ENCODE measurements at regions not wholly inside any gene's neighbourhood (a gene's known extent, or its start where the extent isn't known, plus 50 kb on each side); places are given as distances from the start of the nearest gene placed in this dataset.
A peak's percentile ranks its signal among the peaks of the same experiment; 100 is the strongest.
"Not testable (repeated sequence)": the region's sequence is repeated elsewhere in the genome, so short reads cannot be mapped to it uniquely, and the experiment has no call there.

DNA sequence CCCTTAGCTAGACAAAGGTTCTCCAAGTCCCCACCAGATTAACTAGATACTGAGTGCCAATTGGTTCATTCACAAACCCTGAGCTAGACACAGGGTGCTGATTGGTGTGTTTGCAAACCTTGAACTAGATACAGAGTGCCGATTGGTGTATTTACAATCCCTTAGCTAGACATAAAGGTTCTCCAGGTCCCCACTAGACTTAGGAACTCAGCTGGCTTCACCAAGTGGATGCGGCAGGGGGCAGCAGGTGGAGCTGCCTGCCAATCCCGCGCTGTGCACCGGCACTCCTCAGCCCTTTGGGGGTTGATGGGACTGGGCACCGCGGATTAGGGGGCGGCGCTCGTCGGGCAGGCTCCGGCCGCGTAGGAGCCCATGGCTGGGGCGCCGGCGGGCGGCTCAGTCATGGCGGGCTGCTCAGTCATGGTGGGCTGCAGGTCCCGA is 157.6 kb downstream of the KLRB1 start:
- H2AFZ ChIP-seq (ENCODE audit: low read depth, low read length); H3K4me3 ChIP-seq (ENCODE audit: low read length); H3K27ac ChIP-seq (ENCODE audit: low read length): not testable (repeated sequence)

DNA sequence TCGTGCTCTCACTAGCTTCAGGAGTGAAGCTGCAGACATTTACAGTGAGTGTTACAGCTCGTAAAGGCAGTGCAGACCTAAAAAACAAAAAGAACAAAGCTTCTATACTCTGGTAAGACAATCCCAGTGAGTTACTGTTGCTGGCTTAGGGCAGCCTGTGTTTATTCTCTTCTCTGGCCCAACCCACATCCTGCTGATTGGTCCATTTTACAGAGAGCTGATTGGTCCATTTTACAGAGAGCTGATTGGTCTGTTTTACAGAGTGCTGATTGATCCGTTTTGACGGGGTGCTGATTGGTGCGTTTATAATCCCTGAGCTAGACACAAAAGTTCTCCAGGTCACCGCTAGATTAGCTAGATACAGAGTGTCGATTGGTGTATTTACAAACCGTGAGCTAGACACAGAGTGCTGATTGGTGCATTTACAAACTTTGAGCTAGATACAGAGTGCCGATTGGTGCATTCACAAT is 158.0 kb downstream of the KLRB1 start:
- peak overlapping the region; percentile 96; the same call in 1 of the 2 replicates for H3K4me3 ChIP-seq (ENCODE audit: low read length)
- H2AFZ ChIP-seq (ENCODE audit: low read depth, low read length); H3K27ac ChIP-seq (ENCODE audit: low read length); H3K9me3 ChIP-seq (ENCODE audit: insufficient read depth, low read length); H3K36me3 ChIP-seq (replicated peaks; ENCODE audit: low read depth, low read length); H3K9ac ChIP-seq (ENCODE audit: low read length); H3K27me3 ChIP-seq (ENCODE audit: low read depth, low read length); H4K20me1 ChIP-seq (ENCODE audit: insufficient read depth, low read length); H3K4me1 ChIP-seq (ENCODE audit: low read length): not testable (repeated sequence)
- peak overlapping the region; percentile 85; the same call in 1 of the 2 replicates for H3K4me2 ChIP-seq (ENCODE audit: low read length)
- peaks cover 37% of the 10 kb centered on the region for H3K79me2 ChIP-seq (ENCODE audit: low read length)

More for the DNA sequence above, 157.6 kb downstream of the KLRB1 start:
- H3K27me3 ChIP-seq (ENCODE audit: low read depth, low read length); H3K36me3 ChIP-seq (replicated peaks; ENCODE audit: low read depth, low read length); H3K9ac ChIP-seq (ENCODE audit: low read length); H3K9me3 ChIP-seq (ENCODE audit: insufficient read depth, low read length); H3K4me1 ChIP-seq (ENCODE audit: low read length); H3K4me2 ChIP-seq (ENCODE audit: low read length); H4K20me1 ChIP-seq (ENCODE audit: insufficient read depth, low read length): not testable (repeated sequence)
- H3K79me2 ChIP-seq (ENCODE audit: low read length) = peaks cover 33% of the 10 kb centered on the region

- no peaks in the 10 kb centered on the region for H3K9me3 ChIP-seq (ENCODE audit: insufficient read depth, low read length)
- peaks cover 41% of the 10 kb centered on the region for H3K79me2 ChIP-seq (ENCODE audit: low read length)
- no peaks in the 10 kb centered on the region for H3K27me3 ChIP-seq (ENCODE audit: low read depth, low read length)
- H3K4me2 ChIP-seq (ENCODE audit: low read length) = peak overlapping the region; percentile 85
- H3K27ac ChIP-seq (ENCODE audit: low read length) = no peak overlapping the region
- TF ChIP-seq, protein P1, sequence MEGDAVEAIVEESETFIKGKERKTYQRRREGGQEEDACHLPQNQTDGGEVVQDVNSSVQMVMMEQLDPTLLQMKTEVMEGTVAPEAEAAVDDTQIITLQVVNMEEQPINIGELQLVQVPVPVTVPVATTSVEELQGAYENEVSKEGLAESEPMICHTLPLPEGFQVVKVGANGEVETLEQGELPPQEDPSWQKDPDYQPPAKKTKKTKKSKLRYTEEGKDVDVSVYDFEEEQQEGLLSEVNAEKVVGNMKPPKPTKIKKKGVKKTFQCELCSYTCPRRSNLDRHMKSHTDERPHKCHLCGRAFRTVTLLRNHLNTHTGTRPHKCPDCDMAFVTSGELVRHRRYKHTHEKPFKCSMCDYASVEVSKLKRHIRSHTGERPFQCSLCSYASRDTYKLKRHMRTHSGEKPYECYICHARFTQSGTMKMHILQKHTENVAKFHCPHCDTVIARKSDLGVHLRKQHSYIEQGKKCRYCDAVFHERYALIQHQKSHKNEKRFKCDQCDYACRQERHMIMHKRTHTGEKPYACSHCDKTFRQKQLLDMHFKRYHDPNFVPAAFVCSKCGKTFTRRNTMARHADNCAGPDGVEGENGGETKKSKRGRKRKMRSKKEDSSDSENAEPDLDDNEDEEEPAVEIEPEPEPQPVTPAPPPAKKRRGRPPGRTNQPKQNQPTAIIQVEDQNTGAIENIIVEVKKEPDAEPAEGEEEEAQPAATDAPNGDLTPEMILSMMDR (IDR thresholded peaks at IDR 0.05; ENCODE audit: low read depth, low read length) = no peak
- TF ChIP-seq EZH2phosphoT487 (IDR thresholded peaks at IDR 0.05; ENCODE audit: low read depth) = no peak
- no peak overlapping the region for H2AFZ ChIP-seq (ENCODE audit: low read depth, low read length)
- H3K4me3 ChIP-seq (ENCODE audit: low read length) = peak overlapping the region; percentile 96
- H3K36me3 ChIP-seq (replicated peaks; ENCODE audit: low read depth, low read length) = no peaks in the 10 kb centered on the region
- peaks cover 9% of the 10 kb centered on the region for H3K4me1 ChIP-seq (ENCODE audit: low read length)
- H3K9ac ChIP-seq (ENCODE audit: low read length) = peak overlapping the region; percentile 77; the same call in 1 of the 2 replicates
- no peaks in the 10 kb centered on the region for H4K20me1 ChIP-seq (ENCODE audit: insufficient read depth, low read length)
These were observed 158.5 kb downstream of the KLRB1 start for GRCh38 chr12:9449181-9449580.

- Histone ChIP-seq H3K4me2 (ENCODE audit: low read length) (peak overlapping the region; percentile 85), H3K9ac (ENCODE audit: low read length) (peak overlapping the region; percentile 77), H3K27ac (ENCODE audit: low read length) (peak overlapping the region; percentile 79), H3K79me2 (ENCODE audit: low read length) (peaks cover 41% of the 10 kb centered on the region), H3K4me3 (ENCODE audit: low read length) (peak overlapping the region; percentile 96)
- not testable (repeated sequence) for H3K27me3 ChIP-seq (ENCODE audit: low read depth, low read length); H4K20me1 ChIP-seq (ENCODE audit: insufficient read depth, low read length); H3K36me3 ChIP-seq (replicated peaks; ENCODE audit: low read depth, low read length); H3K9me3 ChIP-seq (ENCODE audit: insufficient read depth, low read length); H3K4me1 ChIP-seq (ENCODE audit: low read length); H2AFZ ChIP-seq (ENCODE audit: low read depth, low read length)
These were observed 159.1 kb downstream of the KLRB1 start for GRCh38 chr12:9448648-9449047.

DNA sequence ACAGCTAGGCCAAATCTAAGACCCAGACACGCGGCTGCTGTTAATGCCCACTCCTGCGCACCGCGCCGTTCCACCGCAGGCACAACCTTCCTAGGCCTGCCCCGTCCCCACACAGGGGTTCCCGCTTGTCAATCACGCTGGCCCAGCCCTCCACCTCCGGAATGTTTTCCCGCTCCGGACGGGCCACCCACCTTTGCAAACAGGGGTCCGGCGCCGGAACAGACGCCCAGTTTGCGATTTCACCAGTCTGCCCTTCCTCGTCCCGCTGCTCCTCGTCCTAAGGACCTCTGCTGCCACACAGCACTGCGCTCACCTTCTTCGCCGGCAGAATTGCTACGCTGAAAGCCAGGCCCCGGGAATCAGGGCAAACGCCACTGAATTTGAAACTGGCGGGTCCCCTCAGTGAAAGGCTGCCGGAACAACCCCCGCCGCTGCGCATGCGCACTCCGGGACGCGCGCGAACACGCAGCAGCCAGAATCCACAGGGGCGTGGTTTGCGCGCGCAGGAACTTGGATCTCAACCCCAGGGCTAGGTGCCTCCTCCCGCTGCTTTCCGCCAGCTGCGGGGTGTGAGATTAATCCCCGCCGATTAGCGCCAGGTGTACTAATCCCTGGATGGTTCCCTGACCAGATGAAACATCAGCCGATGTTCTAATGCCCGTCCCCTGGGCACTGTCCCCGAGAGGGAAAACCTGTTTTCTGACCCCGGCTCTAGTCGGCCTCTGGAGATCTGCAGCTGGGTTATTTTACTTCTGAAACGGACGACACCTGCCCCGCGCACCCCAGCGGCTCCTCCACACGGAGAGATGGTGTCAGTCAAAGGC is 159.7 kb downstream of the KLRB1 start:
- H3K4me1 ChIP-seq (ENCODE audit: low read length); H3K36me3 ChIP-seq (replicated peaks; ENCODE audit: low read depth, low read length); H4K20me1 ChIP-seq (ENCODE audit: insufficient read depth, low read length); H3K27me3 ChIP-seq (ENCODE audit: low read depth, low read length); H3K9me3 ChIP-seq (ENCODE audit: insufficient read depth, low read length): not testable (repeated sequence)
- Histone ChIP-seq H3K4me3 (ENCODE audit: low read length) (peak overlapping the region; percentile 96), H2AFZ (ENCODE audit: low read depth, low read length) (peak overlapping the region; percentile 86; the same call in 1 of the 2 replicates), H3K4me2 (ENCODE audit: low read length) (peak overlapping the region; percentile 85), H3K27ac (ENCODE audit: low read length) (peak overlapping the region; percentile 79), H3K9ac (ENCODE audit: low read length) (peak overlapping the region; percentile 77), H3K79me2 (ENCODE audit: low read length) (peaks cover 41% of the 10 kb centered on the region)

DNA sequence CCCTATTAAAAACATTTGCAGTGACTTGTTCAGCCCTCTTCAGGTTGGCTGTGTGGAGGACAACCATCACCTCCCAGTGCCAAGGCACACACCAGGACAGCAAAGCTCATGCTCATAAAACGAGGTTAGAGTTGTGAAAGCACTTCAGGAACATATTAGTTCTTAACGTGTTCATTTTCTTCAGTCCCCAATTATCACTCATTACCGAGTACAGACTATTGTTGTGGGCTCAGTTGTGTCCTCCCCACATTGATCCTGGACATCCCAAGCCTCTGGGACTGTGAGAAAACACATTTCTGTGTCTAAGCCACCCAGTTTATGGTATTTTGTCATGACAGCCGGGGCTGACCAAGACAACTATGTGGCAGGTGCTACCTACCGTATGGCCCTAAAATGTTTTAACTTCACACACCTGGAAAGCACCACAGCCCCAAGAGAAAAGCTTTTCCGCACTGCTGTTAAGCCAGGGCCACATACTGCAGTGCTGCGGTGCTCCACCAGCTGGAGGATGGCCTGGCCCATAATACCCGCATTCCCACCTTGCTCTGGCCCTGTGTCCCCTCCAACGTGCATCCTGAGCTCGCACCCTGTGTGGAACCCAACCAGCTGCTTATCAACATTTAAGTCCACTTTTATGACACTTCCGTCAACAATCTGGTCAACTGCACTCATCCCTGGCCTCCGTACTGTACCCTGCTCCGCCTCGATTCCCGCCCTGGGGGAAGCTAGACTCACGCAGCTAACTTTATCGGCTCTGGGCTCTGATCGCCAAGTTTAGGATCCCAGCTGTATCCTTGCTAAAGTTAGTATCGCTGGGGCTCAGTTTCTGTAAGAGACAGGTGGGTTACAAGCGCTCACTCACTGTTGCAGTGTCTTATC is 160.6 kb downstream of the KLRB1 start:
- not testable (repeated sequence) for H4K20me1 ChIP-seq (ENCODE audit: insufficient read depth, low read length); H2AFZ ChIP-seq (ENCODE audit: low read depth, low read length); H3K9me3 ChIP-seq (ENCODE audit: insufficient read depth, low read length); H3K36me3 ChIP-seq (replicated peaks; ENCODE audit: low read depth, low read length); H3K27me3 ChIP-seq (ENCODE audit: low read depth, low read length)
- peaks cover 13% of the 10 kb centered on the region for H3K4me1 ChIP-seq (ENCODE audit: low read length)
- H3K4me2 ChIP-seq (ENCODE audit: low read length) = peak overlapping the region; percentile 82
- peaks cover 45% of the 10 kb centered on the region for H3K79me2 ChIP-seq (ENCODE audit: low read length)
- peak overlapping the region; percentile 77; the same call in 1 of the 2 replicates for H3K9ac ChIP-seq (ENCODE audit: low read length)
- peak overlapping the region; percentile 96 for H3K4me3 ChIP-seq (ENCODE audit: low read length)
- peak overlapping the region; percentile 79 for H3K27ac ChIP-seq (ENCODE audit: low read length)

DNA sequence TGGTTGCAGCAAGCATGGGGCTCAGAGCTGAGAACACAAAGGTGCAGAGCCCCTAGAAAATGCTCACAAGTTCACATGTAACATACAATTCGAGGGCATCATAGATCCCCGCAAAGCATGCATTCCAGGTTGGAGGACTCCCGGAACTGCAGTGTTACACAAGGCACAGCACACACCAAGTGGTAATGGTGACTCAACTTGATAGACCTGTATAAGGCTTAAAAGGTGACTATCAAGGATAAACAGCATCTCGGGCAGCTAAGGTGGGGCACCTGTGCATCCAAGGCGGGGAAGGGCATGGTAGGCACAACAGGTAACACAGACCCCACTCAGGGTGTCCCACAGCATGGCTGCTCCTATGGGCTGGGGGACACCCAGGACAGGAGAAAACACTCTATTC is 167.3 kb downstream of the KLRB1 start:
- not testable (repeated sequence) for H3K27me3 ChIP-seq (ENCODE audit: low read depth, low read length); H3K4me1 ChIP-seq (ENCODE audit: low read length); H4K20me1 ChIP-seq (ENCODE audit: insufficient read depth, low read length); H3K4me3 ChIP-seq (ENCODE audit: low read length); H3K27ac ChIP-seq (ENCODE audit: low read length); H3K36me3 ChIP-seq (replicated peaks; ENCODE audit: low read depth, low read length); H3K9me3 ChIP-seq (ENCODE audit: insufficient read depth, low read length); H3K4me2 ChIP-seq (ENCODE audit: low read length); H2AFZ ChIP-seq (ENCODE audit: low read depth, low read length); H3K9ac ChIP-seq (ENCODE audit: low read length)
- peaks cover 12% of the 10 kb centered on the region for H3K79me2 ChIP-seq (ENCODE audit: low read length)

DNA sequence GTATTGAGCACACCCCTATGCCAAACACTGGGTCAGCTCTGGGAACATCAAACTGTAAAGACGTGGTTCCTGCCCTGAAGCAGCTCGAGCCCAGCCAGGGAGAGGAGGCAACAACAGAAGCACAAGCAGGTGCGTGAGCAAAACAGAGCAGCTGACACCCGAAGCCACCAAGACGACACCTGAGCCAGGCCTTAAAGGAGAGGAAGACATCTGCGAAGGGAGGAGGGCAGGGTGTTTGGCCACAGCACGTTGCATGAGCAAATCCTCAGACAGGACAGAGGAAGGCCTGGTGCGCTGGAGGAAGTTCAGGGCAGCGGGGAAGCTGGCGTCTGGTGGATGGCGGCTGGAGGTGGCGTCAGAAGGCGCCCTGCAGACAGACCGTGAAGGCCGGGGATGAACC is 172.0 kb downstream of the KLRB1 start:
- not testable (repeated sequence) for H3K27me3 ChIP-seq (ENCODE audit: low read depth, low read length); H2AFZ ChIP-seq (ENCODE audit: low read depth, low read length); H3K27ac ChIP-seq (ENCODE audit: low read length); H4K20me1 ChIP-seq (ENCODE audit: insufficient read depth, low read length); H3K4me3 ChIP-seq (ENCODE audit: low read length); H3K4me1 ChIP-seq (ENCODE audit: low read length); H3K4me2 ChIP-seq (ENCODE audit: low read length); H3K9me3 ChIP-seq (ENCODE audit: insufficient read depth, low read length); H3K9ac ChIP-seq (ENCODE audit: low read length); H3K36me3 ChIP-seq (replicated peaks; ENCODE audit: low read depth, low read length); H3K79me2 ChIP-seq (ENCODE audit: low read length)
